ENCODE measurements at regions not wholly inside any gene's neighbourhood (a gene's known extent, or its start where the extent isn't known, plus 50 kb on each side); places are given as distances from the start of the nearest gene placed in this dataset.

- TF ChIP-seq, protein P1, sequence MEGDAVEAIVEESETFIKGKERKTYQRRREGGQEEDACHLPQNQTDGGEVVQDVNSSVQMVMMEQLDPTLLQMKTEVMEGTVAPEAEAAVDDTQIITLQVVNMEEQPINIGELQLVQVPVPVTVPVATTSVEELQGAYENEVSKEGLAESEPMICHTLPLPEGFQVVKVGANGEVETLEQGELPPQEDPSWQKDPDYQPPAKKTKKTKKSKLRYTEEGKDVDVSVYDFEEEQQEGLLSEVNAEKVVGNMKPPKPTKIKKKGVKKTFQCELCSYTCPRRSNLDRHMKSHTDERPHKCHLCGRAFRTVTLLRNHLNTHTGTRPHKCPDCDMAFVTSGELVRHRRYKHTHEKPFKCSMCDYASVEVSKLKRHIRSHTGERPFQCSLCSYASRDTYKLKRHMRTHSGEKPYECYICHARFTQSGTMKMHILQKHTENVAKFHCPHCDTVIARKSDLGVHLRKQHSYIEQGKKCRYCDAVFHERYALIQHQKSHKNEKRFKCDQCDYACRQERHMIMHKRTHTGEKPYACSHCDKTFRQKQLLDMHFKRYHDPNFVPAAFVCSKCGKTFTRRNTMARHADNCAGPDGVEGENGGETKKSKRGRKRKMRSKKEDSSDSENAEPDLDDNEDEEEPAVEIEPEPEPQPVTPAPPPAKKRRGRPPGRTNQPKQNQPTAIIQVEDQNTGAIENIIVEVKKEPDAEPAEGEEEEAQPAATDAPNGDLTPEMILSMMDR (IDR thresholded peaks at IDR 0.05): no peak
- no peak for TF ChIP-seq POLR2A (IDR thresholded peaks at IDR 0.05)
Measured at GRCh38 chr9:2324742-2325141, 296.8 kb upstream of the VLDLR start.
